Stimulated activated CD4-positive, alpha-beta T cell treated with anti-CD3 and anti-CD28 coated beads, Interleukin-2, amount 100 ng/mL, for 4 hours (primary cell): ENCODE measurements at regions not wholly inside any gene's neighbourhood (a gene's known extent, or its start where the extent isn't known, plus 50 kb on each side); places are given as distances from the start of the nearest gene placed in this dataset.
"Not testable (repeated sequence)": the region's sequence is repeated elsewhere in the genome, so short reads cannot be mapped to it uniquely, and the experiment has no call there.

Experiments
- DNase-seq: peaks from one replicate; pipeline ENCODE4 v3.0.0-alpha.2; 2020; ENCODE audit warnings: low read depth

- no peak for DNase-seq
Observed at GRCh38 chrX:40530509-40530908, 50.3 kb upstream of the ATP6AP2 start.

GRCh38 chrX:40527543-40527942 lies 53.2 kb upstream of the ATP6AP2 start:
- no peak for DNase-seq

- no peak for DNase-seq
Observed at GRCh38 chrX:40526412-40526811, 54.4 kb upstream of the ATP6AP2 start.

- not testable (repeated sequence) for DNase-seq
Observed at GRCh38 chrX:40525901-40526300, 54.9 kb upstream of the ATP6AP2 start.

GRCh38 chrX:40524423-40524822 lies 56.3 kb upstream of the ATP6AP2 start:
- DNase-seq: no peak

GRCh38 chrX:40523852-40524251 lies 56.9 kb upstream of the ATP6AP2 start:
- no peak for DNase-seq

- DNase-seq: no peak
Observed at GRCh38 chrX:40521868-40522450, 58.8 kb upstream of the ATP6AP2 start.

GRCh38 chrX:40514376-40514775 lies 66.4 kb upstream of the ATP6AP2 start:
- no peak for DNase-seq

GRCh38 chrX:40513835-40514234 lies 66.9 kb upstream of the ATP6AP2 start:
- DNase-seq: no peak

- DNase-seq: no peak
Observed at GRCh38 chrX:40513012-40513411, 67.8 kb upstream of the ATP6AP2 start.

GRCh38 chrX:40511258-40511657 lies 69.5 kb upstream of the ATP6AP2 start:
- DNase-seq: no peak

- no peak for DNase-seq
Observed at GRCh38 chrX:40508560-40508959, 72.2 kb upstream of the ATP6AP2 start.

GRCh38 chrX:40506201-40506985 lies 74.4 kb upstream of the ATP6AP2 start:
- DNase-seq: no peak

- DNase-seq: no peak
Observed at GRCh38 chrX:40504801-40505605, 75.8 kb upstream of the ATP6AP2 start.

- no peak for DNase-seq
Observed at GRCh38 chrX:40503094-40503493, 77.7 kb upstream of the ATP6AP2 start.

- DNase-seq: no peak
Observed at GRCh38 chrX:40502688-40503087, 78.1 kb upstream of the ATP6AP2 start.

- DNase-seq: no peak
Observed at GRCh38 chrX:40501164-40501855, 79.5 kb upstream of the ATP6AP2 start.

GRCh38 chrX:40496728-40497127 lies 84.0 kb upstream of the ATP6AP2 start:
- no peak for DNase-seq

- no peak for DNase-seq
Observed at GRCh38 chrX:40495659-40496058, 85.1 kb upstream of the ATP6AP2 start.

- DNase-seq: no peak
Observed at GRCh38 chrX:40494005-40494404, 86.8 kb upstream of the ATP6AP2 start.

GRCh38 chrX:40488296-40488695 lies 92.5 kb upstream of the ATP6AP2 start:
- DNase-seq: no peak

- no peak for DNase-seq
Observed at GRCh38 chrX:40485973-40486372, 94.8 kb upstream of the ATP6AP2 start.
